D721Med (cell line): ENCODE measurements at regions not wholly inside any gene's neighbourhood (a gene's known extent, or its start where the extent isn't known, plus 50 kb on each side); places are given as distances from the start of the nearest gene placed in this dataset.

ENCODE experiments used
- DNase-seq: peaks from one replicate; pipeline ENCODE4 v3.0.0; 2011; ENCODE audit warnings: low spot score; ENCODE audit not compliant: insufficient read length
- FAIRE-seq: peaks from 2 replicates; lab custom pipeline; 2011; peaks lifted over from hg19 to GRCh38; lab: Jason Lieb, UNC
- TF ChIP-seq, protein P1 (sequence below): IDR thresholded peaks from 2 replicates; pipeline ENCODE4 v1.5.1; 2012; ENCODE audit warnings: mild to moderate bottlenecking, control low read depth; ENCODE audit not compliant: insufficient read depth; ENCODE audit errors: missing control alignments

DNA sequence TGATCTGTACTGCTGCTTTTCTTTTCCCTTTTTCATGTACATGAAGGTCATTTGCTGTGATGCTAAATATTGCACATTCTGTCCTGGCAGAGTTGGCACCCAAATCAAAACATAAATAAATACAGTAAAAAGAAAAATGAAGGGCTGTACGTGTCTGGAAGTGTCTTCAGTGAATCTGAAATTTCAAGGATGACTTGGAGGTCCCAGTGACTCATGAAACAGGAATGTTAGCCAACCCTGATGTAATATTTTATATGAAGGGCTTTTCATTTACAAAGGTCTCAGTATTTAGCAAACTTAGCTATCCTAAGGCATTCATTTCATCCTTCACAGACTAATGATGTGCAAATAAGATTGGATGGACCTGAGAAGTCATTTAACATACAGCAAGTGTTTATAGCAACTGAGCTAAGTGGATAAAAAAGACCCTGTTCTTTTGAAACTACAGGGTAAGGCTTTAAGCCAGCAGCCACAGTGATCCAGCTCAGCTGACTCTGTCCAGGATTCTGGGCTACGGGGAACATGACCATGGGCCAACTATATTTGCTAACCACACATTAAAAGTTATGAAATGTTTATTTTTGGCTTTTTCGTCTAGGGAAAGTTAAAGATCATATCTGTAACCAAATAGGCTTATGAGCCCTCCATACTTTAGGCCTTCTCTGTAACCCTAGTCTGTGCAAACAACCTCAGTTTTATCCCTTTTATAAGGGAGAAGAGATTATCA is 104.0 kb upstream of the DMRTA1 start:
- TF ChIP-seq, protein P1, sequence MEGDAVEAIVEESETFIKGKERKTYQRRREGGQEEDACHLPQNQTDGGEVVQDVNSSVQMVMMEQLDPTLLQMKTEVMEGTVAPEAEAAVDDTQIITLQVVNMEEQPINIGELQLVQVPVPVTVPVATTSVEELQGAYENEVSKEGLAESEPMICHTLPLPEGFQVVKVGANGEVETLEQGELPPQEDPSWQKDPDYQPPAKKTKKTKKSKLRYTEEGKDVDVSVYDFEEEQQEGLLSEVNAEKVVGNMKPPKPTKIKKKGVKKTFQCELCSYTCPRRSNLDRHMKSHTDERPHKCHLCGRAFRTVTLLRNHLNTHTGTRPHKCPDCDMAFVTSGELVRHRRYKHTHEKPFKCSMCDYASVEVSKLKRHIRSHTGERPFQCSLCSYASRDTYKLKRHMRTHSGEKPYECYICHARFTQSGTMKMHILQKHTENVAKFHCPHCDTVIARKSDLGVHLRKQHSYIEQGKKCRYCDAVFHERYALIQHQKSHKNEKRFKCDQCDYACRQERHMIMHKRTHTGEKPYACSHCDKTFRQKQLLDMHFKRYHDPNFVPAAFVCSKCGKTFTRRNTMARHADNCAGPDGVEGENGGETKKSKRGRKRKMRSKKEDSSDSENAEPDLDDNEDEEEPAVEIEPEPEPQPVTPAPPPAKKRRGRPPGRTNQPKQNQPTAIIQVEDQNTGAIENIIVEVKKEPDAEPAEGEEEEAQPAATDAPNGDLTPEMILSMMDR, result no peak
- FAIRE-seq (no peak), DNase-seq (no peak)

DNA sequence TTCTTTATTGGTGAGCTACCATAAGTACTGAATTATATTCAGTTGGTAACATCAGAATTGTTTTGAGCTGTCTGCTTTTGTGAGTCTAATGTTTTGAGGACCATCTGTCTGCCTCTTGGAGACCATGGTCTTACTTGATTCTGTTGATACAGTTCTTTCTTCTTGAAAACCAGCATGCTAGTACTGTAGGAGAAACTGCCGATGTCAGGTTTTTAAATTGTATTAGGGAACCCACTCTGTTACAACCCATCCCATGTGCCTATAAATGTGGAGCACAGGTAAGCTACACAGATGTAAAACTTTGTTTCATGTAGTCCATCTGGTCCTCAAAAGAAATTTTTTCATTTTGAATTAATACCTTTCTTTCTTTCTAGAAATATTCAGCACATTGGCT is 103.4 kb upstream of the DMRTA1 start:
- FAIRE-seq (no peak), DNase-seq (no peak)
- TF ChIP-seq, protein P1, result no peak

DNA sequence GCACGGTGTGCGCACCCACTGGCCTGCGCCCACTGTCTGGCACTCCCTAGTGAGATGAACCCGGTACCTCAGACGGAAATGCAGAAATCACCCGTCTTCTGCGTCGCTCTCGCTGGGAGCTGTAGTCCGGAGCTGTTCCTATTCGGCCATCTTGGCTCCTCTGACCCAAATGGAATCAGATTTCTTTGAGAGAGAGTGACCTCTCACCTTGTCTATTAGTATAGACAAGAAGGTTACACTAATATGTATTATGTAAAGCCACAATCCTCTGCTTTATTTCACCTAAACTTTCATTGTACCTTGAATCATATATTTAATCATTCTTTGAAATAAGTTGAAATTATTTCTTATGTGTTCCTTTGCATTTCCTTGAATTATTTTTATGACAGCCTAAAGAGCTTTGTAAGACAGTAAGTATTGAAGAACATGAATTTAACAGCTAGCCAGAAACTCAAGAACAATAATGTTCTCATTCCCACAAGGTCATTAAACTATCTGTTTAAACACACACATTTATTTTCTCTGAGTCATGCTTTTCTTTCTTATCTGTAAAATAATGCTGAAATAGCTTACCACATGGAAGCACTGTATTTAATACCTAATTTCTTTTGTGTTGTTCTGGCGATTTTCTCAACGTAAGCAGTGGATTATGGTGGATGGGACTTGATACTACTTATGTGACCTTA is 91.8 kb upstream of the DMRTA1 start:
- FAIRE-seq, result no peak
- TF ChIP-seq, protein P1, result no peak
- no peak for DNase-seq

DNA sequence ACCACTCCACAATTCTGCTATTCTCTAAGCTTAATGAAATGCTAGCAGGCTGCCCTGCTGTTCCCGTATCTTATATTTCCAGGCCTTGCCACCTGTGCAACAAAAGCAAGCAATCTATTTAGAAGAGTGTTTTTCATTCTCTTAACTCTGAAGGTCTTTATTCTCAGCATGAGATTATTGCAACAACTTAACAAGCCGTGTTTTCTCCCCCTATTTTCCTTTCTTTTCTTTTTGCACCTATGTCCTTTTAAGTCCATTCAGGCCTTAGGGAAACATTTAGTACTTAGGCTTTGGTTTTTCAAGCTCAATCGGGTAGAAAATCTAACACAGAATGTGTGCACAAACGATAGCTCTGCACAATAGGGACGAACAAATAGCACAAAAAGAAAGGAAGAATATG is 89.6 kb upstream of the DMRTA1 start:
- TF ChIP-seq, protein P1, result no peak
- FAIRE-seq, result no peak
- DNase-seq, result no peak

DNA sequence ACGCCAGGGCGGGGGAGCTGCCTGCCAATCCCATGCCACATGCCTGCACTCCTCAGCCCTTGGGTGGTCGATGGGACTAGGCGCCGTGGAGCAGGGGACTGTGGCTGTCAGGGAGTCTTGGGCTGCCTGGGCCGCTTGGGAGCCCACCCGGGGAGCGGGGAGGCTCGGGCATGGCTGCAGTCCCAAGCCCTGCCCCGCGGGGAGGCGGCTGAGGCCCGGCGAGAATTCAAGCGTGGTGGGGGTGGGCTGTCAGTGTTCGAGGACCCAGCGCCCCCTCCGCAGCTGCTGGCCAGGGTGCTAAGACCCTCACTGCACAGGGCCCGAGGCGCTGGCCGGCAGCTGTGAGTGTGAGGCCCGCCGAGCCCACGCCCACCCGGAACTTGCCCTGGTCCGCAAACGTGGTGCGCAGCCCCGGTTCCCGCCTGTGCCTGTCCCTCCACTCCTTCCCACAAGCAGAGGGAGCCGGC is 83.2 kb upstream of the DMRTA1 start:
- DNase-seq (no peak), FAIRE-seq (no peak)
- TF ChIP-seq, protein P1, result no peak

DNA sequence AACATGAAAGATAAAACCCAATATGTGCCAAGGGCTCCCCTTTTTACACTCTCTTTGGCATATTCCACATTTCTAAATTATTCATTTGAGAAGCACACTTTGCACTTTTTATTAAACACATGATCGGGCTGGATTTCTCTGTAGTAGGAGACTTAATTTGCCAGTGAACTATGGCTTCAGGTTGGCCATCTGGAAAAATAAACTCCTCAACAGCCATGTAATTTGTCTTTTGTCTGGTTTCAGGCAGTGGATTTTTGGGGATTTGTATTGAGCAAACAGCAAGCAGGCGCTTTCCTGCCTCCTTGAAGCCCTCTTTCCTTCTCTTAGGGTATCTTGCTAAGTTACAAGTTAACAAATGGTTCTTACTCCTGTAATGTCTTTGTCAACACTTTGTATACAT is 73.0 kb upstream of the DMRTA1 start:
- TF ChIP-seq, protein P1, result no peak
- DNase-seq (no peak), FAIRE-seq (no peak)

DNA sequence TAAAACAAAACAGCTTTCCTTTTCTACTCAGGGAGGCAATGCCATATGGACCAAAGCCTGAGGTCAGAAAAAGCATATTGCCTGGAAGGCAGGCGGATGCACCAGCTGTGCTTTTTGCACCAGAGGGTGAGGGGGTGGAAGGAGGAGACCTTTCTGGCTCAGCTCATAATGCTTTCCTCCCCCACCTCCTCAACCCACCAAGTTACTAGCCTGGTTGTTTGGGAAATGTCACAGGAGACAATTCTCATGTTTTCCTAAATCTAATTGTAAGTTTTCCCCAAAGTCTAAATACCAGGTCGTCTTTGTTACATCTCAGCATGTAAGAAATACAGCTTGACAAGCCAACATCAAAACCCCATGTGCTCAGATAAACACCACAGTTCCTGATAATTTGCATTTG is 72.6 kb upstream of the DMRTA1 start:
- TF ChIP-seq, protein P1, result no peak
- FAIRE-seq (no peak), DNase-seq (no peak)
